Neuron (in vitro differentiated cells): ENCODE measurements at regions not wholly inside any gene's neighbourhood (a gene's known extent, or its start where the extent isn't known, plus 50 kb on each side); places are given as distances from the start of the nearest gene placed in this dataset.
"Not testable (repeated sequence)": the region's sequence is repeated elsewhere in the genome, so short reads cannot be mapped to it uniquely, and the experiment has no call there.

Source experiments
- H2AFZ ChIP-seq: one replicate; pipeline ENCODE4 v1.6.1; 2013; ENCODE audit warnings: low read depth, mild to moderate bottlenecking, inconsistent platforms, low read length, moderate library complexity
- H3K27me3 ChIP-seq: one replicate; pipeline ENCODE4 v1.6.1; 2013; ENCODE audit warnings: low read length; ENCODE audit not compliant: insufficient read depth
- H3K36me3 ChIP-seq: one replicate; pipeline ENCODE4 v1.6.1; 2013; ENCODE audit warnings: low read length; ENCODE audit not compliant: insufficient read depth
- H3K4me1 ChIP-seq: one replicate; pipeline ENCODE4 v1.6.1; 2013; ENCODE audit warnings: low read length; ENCODE audit not compliant: insufficient read depth
- H3K4me3 ChIP-seq: 2 replicates; pipeline ENCODE4 v1.5.1; 2013; ENCODE audit warnings: mild to moderate bottlenecking, low read length, moderate library complexity
- H3K9me3 ChIP-seq: one replicate; pipeline ENCODE4 v1.6.1; 2013; ENCODE audit warnings: low read length

- H3K27me3 ChIP-seq = no peaks in the 10 kb centered on the region
These were observed 399.2 kb downstream of the IRX2 start for GRCh38 chr5:2352101-2352861.

GRCh38 chr5:2349768-2350167 lies 401.7 kb downstream of the IRX2 start:
- H2AFZ ChIP-seq, H3K27me3 ChIP-seq, H3K36me3 ChIP-seq, H3K4me1 ChIP-seq, H3K9me3 ChIP-seq, H3K4me3 ChIP-seq: not testable (repeated sequence)

More at GRCh38 chr5:2352101-2352861, 399.2 kb downstream of the IRX2 start:
- H3K9me3 ChIP-seq = no peaks in the 10 kb centered on the region
- no peaks in the 10 kb centered on the region for H3K36me3 ChIP-seq
- H3K4me1 ChIP-seq = no peaks in the 10 kb centered on the region
- H2AFZ ChIP-seq = no peak overlapping the region
- H3K4me3 ChIP-seq = no peak overlapping the region

- no peaks in the 10 kb centered on the region for H3K36me3 ChIP-seq
- no peak overlapping the region for H3K4me3 ChIP-seq
- peaks cover 16% of the 10 kb centered on the region for H3K4me1 ChIP-seq
- H3K27me3 ChIP-seq = no peaks in the 10 kb centered on the region
- no peak overlapping the region for H2AFZ ChIP-seq
- peaks cover 2% of the 10 kb centered on the region for H3K9me3 ChIP-seq
These were observed 412.8 kb downstream of the IRX2 start for GRCh38 chr5:2338686-2339085.

- H2AFZ ChIP-seq = no peak overlapping the region
- no peaks in the 10 kb centered on the region for H3K27me3 ChIP-seq
- H3K4me3 ChIP-seq = no peak overlapping the region
- no peaks in the 10 kb centered on the region for H3K36me3 ChIP-seq
- H3K9me3 ChIP-seq = peaks cover 4% of the 10 kb centered on the region
- H3K4me1 ChIP-seq = peaks cover 22% of the 10 kb centered on the region
These were observed 415.6 kb downstream of the IRX2 start for GRCh38 chr5:2335733-2336515.

GRCh38 chr5:2335125-2335732 lies 416.2 kb downstream of the IRX2 start:
- Histone ChIP-seq H3K27me3 (no peaks in the 10 kb centered on the region), H3K36me3 (no peaks in the 10 kb centered on the region), H3K9me3 (peaks cover 4% of the 10 kb centered on the region), H3K4me3 (no peak overlapping the region), H2AFZ (no peak overlapping the region), H3K4me1 (peaks cover 22% of the 10 kb centered on the region)

GRCh38 chr5:2334719-2335118 lies 416.8 kb downstream of the IRX2 start:
- no peaks in the 10 kb centered on the region for H3K27me3 ChIP-seq
- no peak overlapping the region for H2AFZ ChIP-seq
- no peaks in the 10 kb centered on the region for H3K36me3 ChIP-seq
- peaks cover 4% of the 10 kb centered on the region for H3K9me3 ChIP-seq
- no peak overlapping the region for H3K4me3 ChIP-seq
- H3K4me1 ChIP-seq = peaks cover 22% of the 10 kb centered on the region

GRCh38 chr5:2333291-2333690 lies 418.2 kb downstream of the IRX2 start:
- Histone ChIP-seq H3K27me3 (no peaks in the 10 kb centered on the region), H3K4me1 (peaks cover 22% of the 10 kb centered on the region), H3K36me3 (no peaks in the 10 kb centered on the region), H3K4me3 (no peak overlapping the region), H3K9me3 (peaks cover 2% of the 10 kb centered on the region), H2AFZ (no peak overlapping the region)

- no peaks in the 10 kb centered on the region for H3K27me3 ChIP-seq
- H3K36me3 ChIP-seq = no peaks in the 10 kb centered on the region
- no peak overlapping the region for H3K4me3 ChIP-seq
- no peak overlapping the region for H2AFZ ChIP-seq
- peaks cover 22% of the 10 kb centered on the region for H3K4me1 ChIP-seq
- peaks cover 2% of the 10 kb centered on the region for H3K9me3 ChIP-seq
These were observed 419.0 kb downstream of the IRX2 start for GRCh38 chr5:2332521-2332920.

GRCh38 chr5:2330325-2331130 lies 420.9 kb downstream of the IRX2 start:
- H3K36me3 ChIP-seq = no peaks in the 10 kb centered on the region
- H3K9me3 ChIP-seq = peaks cover 2% of the 10 kb centered on the region
- H3K4me3 ChIP-seq = no peak overlapping the region
- H3K27me3 ChIP-seq = no peaks in the 10 kb centered on the region
- peaks cover 21% of the 10 kb centered on the region for H3K4me1 ChIP-seq
- no peak overlapping the region for H2AFZ ChIP-seq

GRCh38 chr5:2329741-2330140 lies 421.7 kb downstream of the IRX2 start:
- no peak overlapping the region for H3K4me3 ChIP-seq

GRCh38 chr5:2326601-2327000 lies 424.9 kb downstream of the IRX2 start:
- H3K4me3 ChIP-seq = no peak overlapping the region

More at GRCh38 chr5:2329741-2330140, 421.7 kb downstream of the IRX2 start:
- Histone ChIP-seq H3K9me3 (peaks cover 2% of the 10 kb centered on the region), H3K36me3 (no peaks in the 10 kb centered on the region), H3K4me1 (peaks cover 14% of the 10 kb centered on the region), H3K27me3 (no peaks in the 10 kb centered on the region), H2AFZ (no peak overlapping the region)

GRCh38 chr5:2324788-2325187 lies 426.7 kb downstream of the IRX2 start:
- no peaks in the 10 kb centered on the region for H3K27me3 ChIP-seq
- H3K9me3 ChIP-seq = no peaks in the 10 kb centered on the region
- peaks cover 2% of the 10 kb centered on the region for H3K4me1 ChIP-seq
- no peaks in the 10 kb centered on the region for H3K36me3 ChIP-seq
- no peak overlapping the region for H3K4me3 ChIP-seq
- H2AFZ ChIP-seq = no peak overlapping the region

More at GRCh38 chr5:2326601-2327000, 424.9 kb downstream of the IRX2 start:
- Histone ChIP-seq H3K9me3 (no peaks in the 10 kb centered on the region), H3K27me3 (no peaks in the 10 kb centered on the region), H3K4me1 (peaks cover 2% of the 10 kb centered on the region), H2AFZ (no peak overlapping the region), H3K36me3 (no peaks in the 10 kb centered on the region)
